Mesenchymal stem cell (in vitro differentiated cells and primary cell): ENCODE measurements at regions not wholly inside any gene's neighbourhood (a gene's known extent, or its start where the extent isn't known, plus 50 kb on each side); places are given as distances from the start of the nearest gene placed in this dataset.

Experiments used
- DNase-seq: peaks from one replicate; pipeline ENCODE4 v3.0.0-alpha.2; 2013
- H2AFZ ChIP-seq: one replicate; pipeline ENCODE4 v1.6.1; 2013; ENCODE audit warnings: low read depth, mild to moderate bottlenecking, control low read depth, inconsistent platforms, low read length, moderate library complexity
- H2AK5ac ChIP-seq: 2 replicates; pipeline ENCODE4 v1.6.1; 2013; ENCODE audit warnings: low read length, moderate library complexity, mild to moderate bottlenecking, inconsistent platforms; ENCODE audit not compliant: severe bottlenecking
- H2BK120ac ChIP-seq: one replicate; pipeline ENCODE4 v1.6.1; 2013; ENCODE audit warnings: low read depth, mild to moderate bottlenecking, inconsistent platforms, low read length, moderate library complexity
- H2BK12ac ChIP-seq, 2 experiments: one replicate each; pipeline ENCODE4 v1.6.1; 2013; ENCODE audit warnings: inconsistent platforms in 2 of 2, low read length in 2 of 2, mild to moderate bottlenecking in 2 of 2, moderate library complexity in 2 of 2, control low read depth in 1 of 2
- H2BK15ac ChIP-seq: one replicate; pipeline ENCODE4 v1.6.1; 2013; ENCODE audit warnings: mild to moderate bottlenecking, low read depth, inconsistent platforms; ENCODE audit not compliant: poor library complexity, severe bottlenecking
- H2BK5ac ChIP-seq: 2 replicates; pipeline ENCODE4 v1.6.1; 2013; ENCODE audit warnings: low read depth, mild to moderate bottlenecking, low read length, control low read depth, inconsistent platforms; ENCODE audit not compliant: poor library complexity, severe bottlenecking
- H3K14ac ChIP-seq, 2 experiments: one replicate each; pipeline ENCODE4 v1.6.1; 2013; ENCODE audit warnings: inconsistent platforms in 2 of 2, low read length in 2 of 2, control low read depth in 1 of 2, mild to moderate bottlenecking in 1 of 2, moderate library complexity in 1 of 2
- H3K18ac ChIP-seq, 2 experiments: one replicate each; pipeline ENCODE4 v1.6.1; 2013; ENCODE audit warnings: inconsistent platforms in 2 of 2, low read length in 2 of 2, control low read depth in 1 of 2, low read depth in 1 of 2, mild to moderate bottlenecking in 1 of 2
- H3K23ac ChIP-seq, 2 experiments: one replicate each; pipeline ENCODE4 v1.6.1; 2013; ENCODE audit warnings: inconsistent platforms in 2 of 2, low read length in 2 of 2, mild to moderate bottlenecking in 2 of 2, moderate library complexity in 2 of 2, control low read depth in 1 of 2
- H3K27ac ChIP-seq: 2 replicates; pipeline ENCODE4 v1.5.1; 2013; ENCODE audit warnings: mild to moderate bottlenecking, moderate library complexity, low read length, control low read depth, inconsistent platforms; ENCODE audit not compliant: poor library complexity, severe bottlenecking
- H3K27me3 ChIP-seq, 2 experiments: 2 replicates each; pipeline versions ENCODE4 v1.6.1 to v1.7.0; 2013; ENCODE audit warnings: low read length in 2 of 2, mild to moderate bottlenecking in 2 of 2, moderate library complexity in 2 of 2, control low read depth in 1 of 2, inconsistent platforms in 1 of 2; ENCODE audit not compliant: control insufficient read depth in 1 of 2, insufficient read depth in 1 of 2
- H3K36me3 ChIP-seq, 2 experiments: 2 replicates each; pipeline versions ENCODE4 v1.6.1 to v1.7.0; 2013; ENCODE audit warnings: low read length in 2 of 2, control low read depth in 1 of 2, inconsistent platforms in 1 of 2, low read depth in 1 of 2, mild to moderate bottlenecking in 1 of 2; ENCODE audit not compliant: insufficient read depth in 2 of 2, control insufficient read depth in 1 of 2
- H3K4ac ChIP-seq, 2 experiments: one replicate each; pipeline ENCODE4 v1.6.1; 2013; ENCODE audit warnings: inconsistent platforms in 2 of 2, low read length in 2 of 2, mild to moderate bottlenecking in 2 of 2, moderate library complexity in 2 of 2, control low read depth in 1 of 2, low read depth in 1 of 2
- H3K4me1 ChIP-seq: 2 replicates; pipeline ENCODE4 v1.6.1; 2013; ENCODE audit warnings: low read depth, low read length, control low read depth; ENCODE audit not compliant: control insufficient read depth, insufficient read depth
- H3K4me2 ChIP-seq: 2 replicates; pipeline ENCODE4 v1.6.1; 2013; ENCODE audit warnings: low read length, mild to moderate bottlenecking, inconsistent platforms; ENCODE audit not compliant: poor library complexity, severe bottlenecking
- H3K4me3 ChIP-seq, 2 experiments: 2 replicates each; pipeline versions ENCODE4 v1.5.1 to v1.7.0; 2013; ENCODE audit warnings: low read length in 2 of 2, mild to moderate bottlenecking in 2 of 2, control low read depth in 1 of 2, low read depth in 1 of 2; ENCODE audit not compliant: insufficient read depth in 1 of 2
- H3K79me1 ChIP-seq: replicated peaks from 2 replicates; pipeline ENCODE4 v1.6.1; 2013; ENCODE audit warnings: mild to moderate bottlenecking, control low read depth, low read length, inconsistent platforms; ENCODE audit not compliant: poor library complexity, severe bottlenecking
- H3K9ac ChIP-seq: 2 replicates; pipeline ENCODE4 v1.7.0; 2013; ENCODE audit warnings: mild to moderate bottlenecking, low read length, moderate library complexity
- H3K9me3 ChIP-seq: 2 replicates; pipeline ENCODE4 v1.7.0; 2013; ENCODE audit warnings: mild to moderate bottlenecking, low read length; ENCODE audit not compliant: control insufficient read depth
- H4K8ac ChIP-seq: one replicate; pipeline ENCODE4 v1.6.1; 2013; ENCODE audit warnings: inconsistent platforms, mild to moderate bottlenecking, low read length, moderate library complexity
- H4K91ac ChIP-seq: one replicate; pipeline ENCODE4 v1.6.1; 2013; ENCODE audit warnings: mild to moderate bottlenecking, low read length, inconsistent platforms
- WGBS: methylation state at CpG from one replicate; pipeline ENCODE4 v1.1.7; 2013; ENCODE audit warnings: mixed read lengths; 5-methylcytosine and 5-hydroxymethylcytosine counted together

- no peak overlapping the region for H2AFZ ChIP-seq
- DNase-seq, result no peak
- no peak overlapping the region for H4K91ac ChIP-seq
- WGBS, result 80% methylated on average over 1 of the region's 2 CpGs
- no peak overlapping the region for H3K14ac ChIP-seq
- H3K9me3 ChIP-seq, result no peaks in the 10 kb centered on the region
- no peak overlapping the region for H3K18ac ChIP-seq
- H3K4me2 ChIP-seq, result no peak overlapping the region
- H3K27me3 ChIP-seq, result peaks cover 3% of the 10 kb centered on the region in 2 experiments
- H2BK5ac ChIP-seq, result no peak overlapping the region
- no peak overlapping the region for H3K4ac ChIP-seq
- no peak overlapping the region for H3K4me3 ChIP-seq
- H2BK12ac ChIP-seq, result no peak overlapping the region
- H3K36me3 ChIP-seq, result no peaks in the 10 kb centered on the region
- H3K4me1 ChIP-seq, result no peaks in the 10 kb centered on the region
- no peak overlapping the region for H3K23ac ChIP-seq
- no peak overlapping the region for H2BK15ac ChIP-seq
- no peak overlapping the region for H3K9ac ChIP-seq
- no peaks in the 10 kb centered on the region for H3K79me1 ChIP-seq
- H2BK120ac ChIP-seq, result no peak overlapping the region
- H2AK5ac ChIP-seq, result no peak overlapping the region
- no peak overlapping the region for H4K8ac ChIP-seq
- no peak overlapping the region for H3K27ac ChIP-seq
These were observed 342.2 kb downstream of the MYCN start for GRCh38 chr2:16282511-16282910.

DNA sequence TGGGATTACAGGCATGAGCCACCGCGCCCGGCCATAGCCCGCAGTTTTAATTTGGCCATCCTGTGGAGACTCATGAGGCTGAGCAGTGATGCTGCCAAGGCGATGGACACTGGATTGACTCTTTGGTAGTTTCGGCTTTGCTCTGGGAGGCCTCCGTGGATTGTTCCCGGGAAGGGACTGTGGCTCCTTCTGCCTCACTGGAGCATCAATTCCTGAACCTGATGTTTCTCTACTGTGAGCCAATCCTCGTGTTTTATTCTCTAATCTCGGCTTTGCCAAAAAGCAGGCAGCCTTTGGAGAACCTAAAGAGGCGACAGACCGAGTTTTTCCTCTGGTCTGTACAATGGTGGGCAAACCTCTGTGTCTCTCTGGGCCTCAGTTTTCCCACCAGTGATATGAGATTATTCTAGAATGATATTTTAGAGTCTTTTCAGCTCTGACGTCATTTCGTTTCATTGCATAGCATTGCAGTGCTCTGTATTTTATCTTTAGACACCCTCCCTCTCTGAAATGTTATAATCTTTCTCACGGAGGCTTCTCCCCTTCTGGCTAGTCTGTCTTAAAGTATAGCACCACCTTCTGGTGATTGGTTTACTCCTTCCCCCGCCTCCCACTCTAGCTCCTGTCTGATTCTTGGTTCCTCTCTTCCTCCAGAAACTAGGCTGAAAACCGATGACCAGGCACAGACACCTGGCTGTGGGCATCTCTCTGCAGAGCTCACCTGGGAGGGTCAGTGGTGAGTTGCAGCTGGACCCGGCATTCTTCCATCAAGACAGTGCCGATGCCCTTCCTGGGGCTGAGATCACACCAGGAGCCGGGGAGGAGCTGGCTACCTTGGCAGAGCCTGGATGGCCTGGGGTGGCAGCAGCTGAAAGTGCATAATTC is 341.3 kb downstream of the MYCN start:
- Histone ChIP-seq H2BK120ac (no peak overlapping the region), H3K27me3 (peaks cover 0 to 3% of the 10 kb centered on the region in 2 experiments)
- WGBS, result 63% methylated on average over 20 of the region's 20 CpGs

DNA sequence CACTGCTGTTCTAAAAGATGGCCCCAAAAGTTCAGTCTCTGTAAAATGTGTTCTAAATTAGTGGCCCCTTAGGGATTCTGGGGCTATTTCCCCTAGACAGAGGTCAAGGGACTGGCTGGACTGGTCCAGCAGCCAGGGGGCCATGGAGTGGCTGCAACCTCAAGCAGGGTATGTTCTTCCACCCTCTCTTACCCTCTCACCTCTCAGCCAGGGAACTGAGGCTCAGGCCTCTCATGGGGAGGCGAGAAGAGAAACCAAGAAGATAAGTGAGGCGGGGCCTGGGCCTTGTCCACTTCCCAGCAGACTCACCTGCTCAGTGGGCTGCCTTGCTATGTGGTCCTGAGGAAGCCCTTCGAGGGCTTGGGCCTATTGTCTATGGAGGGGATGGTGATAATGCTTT is 339.7 kb downstream of the MYCN start:
- Histone ChIP-seq H3K36me3 (no peaks in the 10 kb centered on the region), H2BK5ac (no peak overlapping the region), H3K14ac (no peak overlapping the region), H2BK15ac (no peak overlapping the region), H2AK5ac (no peak overlapping the region), H3K27me3 (peaks cover 0 to 3% of the 10 kb centered on the region in 2 experiments), H3K4me1 (no peaks in the 10 kb centered on the region), H3K9me3 (no peaks in the 10 kb centered on the region), H3K4me3 (no peak overlapping the region), H4K91ac (no peak overlapping the region), H3K27ac (no peak overlapping the region), H3K4me2 (no peak overlapping the region), H3K79me1 (no peaks in the 10 kb centered on the region), H4K8ac (no peak overlapping the region), H3K23ac (no peak overlapping the region), H2AFZ (no peak overlapping the region), H2BK12ac (no peak overlapping the region), H3K18ac (no peak overlapping the region), H3K9ac (no peak overlapping the region), H3K4ac (no peak overlapping the region), H2BK120ac (no peak overlapping the region)
- WGBS, result 60% methylated on average over 3 of the region's 3 CpGs
- no peak for DNase-seq

More for the DNA sequence above, 341.3 kb downstream of the MYCN start:
- Histone ChIP-seq H3K18ac (no peak overlapping the region), H3K4ac (no peak overlapping the region), H3K4me3 (no peak overlapping the region), H2BK5ac (no peak overlapping the region), H3K9me3 (no peaks in the 10 kb centered on the region), H2BK15ac (no peak overlapping the region), H2AK5ac (no peak overlapping the region), H3K4me1 (no peaks in the 10 kb centered on the region), H3K4me2 (no peak overlapping the region), H3K36me3 (no peaks in the 10 kb centered on the region), H3K79me1 (no peaks in the 10 kb centered on the region), H4K8ac (no peak overlapping the region), H2AFZ (no peak overlapping the region), H3K27ac (no peak overlapping the region), H2BK12ac (no peak overlapping the region), H3K9ac (no peak overlapping the region), H3K23ac (no peak overlapping the region), H4K91ac (no peak overlapping the region), H3K14ac (no peak overlapping the region)
- peak; percentile 1 for DNase-seq

DNA sequence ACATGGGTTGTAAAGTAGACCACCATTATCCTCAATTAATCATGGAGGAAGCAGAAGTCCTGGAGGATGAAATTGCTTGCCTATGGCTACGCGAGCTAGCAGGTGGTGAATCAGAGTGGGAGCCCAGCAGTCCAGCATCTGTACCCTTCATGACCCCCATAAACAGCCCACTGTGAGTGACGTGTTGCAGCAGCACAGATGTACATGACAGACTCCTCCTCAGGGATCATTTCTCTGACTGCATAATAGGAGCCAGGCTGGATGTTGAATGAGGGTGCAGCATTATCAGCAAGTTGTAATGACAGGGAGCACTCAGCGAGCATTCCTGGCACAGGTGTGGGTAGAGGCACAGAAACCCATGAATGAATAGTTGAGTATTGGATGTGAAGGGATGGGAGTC is 339.3 kb downstream of the MYCN start:
- Histone ChIP-seq H2BK12ac (no peak overlapping the region), H3K9ac (no peak overlapping the region), H3K9me3 (no peaks in the 10 kb centered on the region), H2AK5ac (no peak overlapping the region), H4K8ac (no peak overlapping the region), H3K23ac (no peak overlapping the region), H3K4me1 (no peaks in the 10 kb centered on the region), H4K91ac (no peak overlapping the region), H3K4ac (no peak overlapping the region), H3K27me3 (peaks cover 0 to 3% of the 10 kb centered on the region in 2 experiments), H2BK5ac (no peak overlapping the region), H3K27ac (no peak overlapping the region), H3K18ac (no peak overlapping the region), H3K36me3 (no peaks in the 10 kb centered on the region), H3K4me2 (no peak overlapping the region), H2BK120ac (no peak overlapping the region), H2BK15ac (no peak overlapping the region), H2AFZ (no peak overlapping the region), H3K79me1 (no peaks in the 10 kb centered on the region), H3K4me3 (no peak overlapping the region), H3K14ac (no peak overlapping the region)
- DNase-seq, result no peak
- WGBS, result 63% methylated on average over 4 of the region's 4 CpGs
